PC-9 (cell line): ENCODE measurements at regions not wholly inside any gene's neighbourhood (a gene's known extent, or its start where the extent isn't known, plus 50 kb on each side); places are given as distances from the start of the nearest gene placed in this dataset.
"Not testable (repeated sequence)": the region's sequence is repeated elsewhere in the genome, so short reads cannot be mapped to it uniquely, and the experiment has no call there.

Source experiments
- CTCF ChIP-seq: fragments of 200-600 bp; sonication (generic); conservative IDR thresholded peaks from 2 replicates; pipeline ENCODE4 v1.6.1; 2017; ENCODE audit warnings: mixed run types, antibody characterized with exemption, mild to moderate bottlenecking, moderate library complexity
- EZH2 ChIP-seq: fragments of 200-600 bp; sonication (generic); IDR thresholded peaks from 2 replicates; pipeline ENCODE4 v1.8.0; 2017; ENCODE audit warnings: antibody characterized with exemption, low read depth

GRCh38 chr11:7192785-7193184 lies 58.9 kb upstream of the SYT9 start:
- TF ChIP-seq EZH2, CTCF: not testable (repeated sequence)
